ENCODE measurements at regions not wholly inside any gene's neighbourhood (a gene's known extent, or its start where the extent isn't known, plus 50 kb on each side); places are given as distances from the start of the nearest gene placed in this dataset.

GRCh38 chr9:90368241-90368640 is 274.4 kb downstream of the DIRAS2 start:
- TF ChIP-seq CTCF (conservative IDR thresholded peaks at IDR 0.05 in 1 of 2, IDR thresholded peaks at IDR 0.05 in 1 of 2; ENCODE audit: extremely low read depth in 1 of 2, insufficient read depth in 1 of 2, low read depth in 1 of 2, low read length in 2 of 2) (no peak), EZH2 (IDR thresholded peaks at IDR 0.05; ENCODE audit: borderline replicate concordance, low read length) (no peak)

All from mammary epithelial cell (primary cell).